KMS-11 (cell line): ENCODE measurements at regions not wholly inside any gene's neighbourhood (a gene's known extent, or its start where the extent isn't known, plus 50 kb on each side); places are given as distances from the start of the nearest gene placed in this dataset.

Source experiments
- H2AFZ ChIP-seq: fragments of 200-600 bp; sonication (generic); 2 replicates; pipeline ENCODE4 v1.6.1; 2016; ENCODE audit warnings: antibody characterized with exemption, mixed run types, low read depth
- H3K27ac ChIP-seq: fragments of 200-600 bp; sonication (generic); 2 replicates; pipeline ENCODE4 v1.6.1; 2016; ENCODE audit warnings: mild to moderate bottlenecking, mixed run types
- H3K27me3 ChIP-seq: fragments of 200-600 bp; sonication (generic); 2 replicates; pipeline ENCODE4 v1.6.1; 2017; ENCODE audit warnings: mild to moderate bottlenecking, low read depth, mixed run types, moderate library complexity; ENCODE audit not compliant: insufficient read depth
- H3K36me3 ChIP-seq: fragments of 200-600 bp; sonication (generic); 2 replicates; pipeline ENCODE4 v1.6.1; 2017; ENCODE audit warnings: mild to moderate bottlenecking, mixed run types; ENCODE audit not compliant: insufficient read depth
- H3K4me1 ChIP-seq: fragments of 200-600 bp; sonication (generic); 2 replicates; pipeline ENCODE4 v1.6.1; 2016; ENCODE audit warnings: mild to moderate bottlenecking, low read depth, mixed run types; ENCODE audit not compliant: poor library complexity, severe bottlenecking
- H3K4me2 ChIP-seq: fragments of 200-600 bp; sonication (generic); 2 replicates; pipeline ENCODE4 v1.7.0; 2016; ENCODE audit warnings: mild to moderate bottlenecking, mixed run types
- H3K4me3 ChIP-seq: fragments of 200-600 bp; sonication (generic); IDR thresholded peaks from 2 replicates; pipeline ENCODE4 v1.6.1; 2017; ENCODE audit warnings: low read depth, low read length, mixed read lengths; ENCODE audit not compliant: insufficient read depth
- H3K79me2 ChIP-seq: fragments of 200-600 bp; sonication (generic); 2 replicates; pipeline ENCODE4 v1.6.1; 2016; ENCODE audit warnings: low read depth, mixed run types; ENCODE audit not compliant: insufficient read depth
- H3K9ac ChIP-seq: fragments of 200-600 bp; sonication (generic); 2 replicates; pipeline ENCODE4 v1.6.1; 2016; ENCODE audit warnings: mild to moderate bottlenecking, mixed run types
- H4K20me1 ChIP-seq: fragments of 200-600 bp; sonication (generic); 2 replicates; pipeline ENCODE4 v1.6.1; 2016; ENCODE audit warnings: mild to moderate bottlenecking, mixed run types; ENCODE audit not compliant: insufficient read depth
- CTCF ChIP-seq: fragments of 200-600 bp; sonication (generic); conservative IDR thresholded peaks from 2 replicates; pipeline ENCODE4 v1.6.1; 2017; ENCODE audit warnings: low read depth, mild to moderate bottlenecking, antibody characterized with exemption, low read length, moderate library complexity, mixed read lengths

- no peak overlapping the region for H3K9ac ChIP-seq
- TF ChIP-seq CTCF = no peak
These were observed 102.1 kb downstream of the ASB9 start for GRCh38 chrX:15167826-15168225.

GRCh38 chrX:15165832-15166231 lies 104.1 kb downstream of the ASB9 start:
- H2AFZ ChIP-seq = no peak overlapping the region
- no peak overlapping the region for H3K4me3 ChIP-seq
- no peaks in the 10 kb centered on the region for H4K20me1 ChIP-seq
- no peak overlapping the region for H3K9ac ChIP-seq
- TF ChIP-seq CTCF = no peak
- no peaks in the 10 kb centered on the region for H3K4me1 ChIP-seq
- H3K4me2 ChIP-seq = no peak overlapping the region
- no peaks in the 10 kb centered on the region for H3K27me3 ChIP-seq
- H3K27ac ChIP-seq = no peak overlapping the region
- no peaks in the 10 kb centered on the region for H3K79me2 ChIP-seq
- no peaks in the 10 kb centered on the region for H3K36me3 ChIP-seq

More at GRCh38 chrX:15167826-15168225, 102.1 kb downstream of the ASB9 start:
- no peaks in the 10 kb centered on the region for H3K27me3 ChIP-seq
- no peaks in the 10 kb centered on the region for H3K4me1 ChIP-seq
- no peak overlapping the region for H3K27ac ChIP-seq
- no peak overlapping the region for H3K4me3 ChIP-seq
- H3K4me2 ChIP-seq = no peak overlapping the region
- H2AFZ ChIP-seq = no peak overlapping the region
- no peaks in the 10 kb centered on the region for H3K79me2 ChIP-seq
- H3K36me3 ChIP-seq = no peaks in the 10 kb centered on the region
- no peaks in the 10 kb centered on the region for H4K20me1 ChIP-seq

- Histone ChIP-seq H3K4me1 (no peaks in the 10 kb centered on the region), H3K36me3 (no peaks in the 10 kb centered on the region), H3K9ac (no peak overlapping the region), H3K79me2 (no peaks in the 10 kb centered on the region), H3K4me2 (no peak overlapping the region), H4K20me1 (no peaks in the 10 kb centered on the region), H2AFZ (no peak overlapping the region), H3K27me3 (no peaks in the 10 kb centered on the region), H3K27ac (no peak overlapping the region), H3K4me3 (no peak overlapping the region)
- no peak for TF ChIP-seq CTCF
These were observed 106.8 kb downstream of the ASB9 start for GRCh38 chrX:15163131-15163530.

GRCh38 chrX:15160558-15161095 lies 109.3 kb downstream of the ASB9 start:
- no peaks in the 10 kb centered on the region for H3K36me3 ChIP-seq
- H3K9ac ChIP-seq = no peak overlapping the region
- H3K4me3 ChIP-seq = no peak overlapping the region
- H3K27me3 ChIP-seq = no peaks in the 10 kb centered on the region
- no peak overlapping the region for H3K27ac ChIP-seq
- H3K4me1 ChIP-seq = no peaks in the 10 kb centered on the region
- no peak for TF ChIP-seq CTCF
- no peak overlapping the region for H2AFZ ChIP-seq
- H3K79me2 ChIP-seq = no peaks in the 10 kb centered on the region
- H3K4me2 ChIP-seq = no peak overlapping the region
- H4K20me1 ChIP-seq = no peaks in the 10 kb centered on the region
